GM21737 (cell line): ENCODE measurements at regions not wholly inside any gene's neighbourhood (a gene's known extent, or its start where the extent isn't known, plus 50 kb on each side); places are given as distances from the start of the nearest gene placed in this dataset.

Experiments used
- ATAC-seq: cut with Tn5 transposase; IDR thresholded peaks from one replicate; pipeline ENCODE4 v1.9.1; 2021; ENCODE audit warnings: mild to moderate bottlenecking, moderate library complexity; ENCODE audit not compliant: unreplicated experiment

DNA sequence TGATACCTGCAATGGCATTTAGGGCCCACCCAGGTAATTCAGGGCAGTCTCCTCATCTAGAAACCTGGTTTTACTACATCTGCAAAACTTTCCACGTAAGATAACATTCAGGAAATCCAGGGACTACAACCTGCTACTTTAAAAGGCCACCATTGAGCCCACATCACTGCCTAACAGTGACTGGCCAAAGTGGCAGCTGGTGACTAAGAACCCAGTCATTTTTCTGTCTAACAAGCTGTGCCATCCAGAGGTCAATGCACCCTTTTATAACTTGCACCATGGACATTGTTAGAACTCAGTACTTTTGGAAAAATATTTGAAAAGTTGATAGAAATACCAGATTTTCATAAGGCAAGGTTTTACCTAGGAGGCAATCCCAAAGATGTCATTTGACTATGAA is 492.4 kb downstream of the OTOL1 start:
- no peak for ATAC-seq

GRCh38 chr3:161990036-161990435 is 493.4 kb downstream of the OTOL1 start:
- ATAC-seq, result no peak

- ATAC-seq, result no peak
Measured at GRCh38 chr3:161991901-161992540, 495.4 kb downstream of the OTOL1 start.

DNA sequence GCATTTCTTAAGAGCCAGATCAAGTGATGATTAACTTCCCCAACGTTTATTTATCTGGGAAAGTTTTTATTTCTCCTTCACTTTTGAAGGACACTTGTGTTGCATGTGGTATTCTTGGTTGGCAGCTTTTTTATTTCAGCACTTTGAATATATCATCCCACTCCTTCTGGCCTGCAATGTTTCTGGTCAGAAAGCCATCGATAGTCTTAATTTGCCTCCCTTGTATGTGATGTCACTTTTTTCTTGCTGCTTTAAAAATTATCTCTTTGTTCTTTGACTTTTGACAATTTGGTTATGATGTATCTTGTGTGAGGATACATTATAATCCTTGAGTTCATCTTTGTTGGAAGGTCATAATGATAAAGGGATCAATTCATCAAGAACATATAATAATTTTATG is 503.2 kb downstream of the OTOL1 start:
- no peak for ATAC-seq

DNA sequence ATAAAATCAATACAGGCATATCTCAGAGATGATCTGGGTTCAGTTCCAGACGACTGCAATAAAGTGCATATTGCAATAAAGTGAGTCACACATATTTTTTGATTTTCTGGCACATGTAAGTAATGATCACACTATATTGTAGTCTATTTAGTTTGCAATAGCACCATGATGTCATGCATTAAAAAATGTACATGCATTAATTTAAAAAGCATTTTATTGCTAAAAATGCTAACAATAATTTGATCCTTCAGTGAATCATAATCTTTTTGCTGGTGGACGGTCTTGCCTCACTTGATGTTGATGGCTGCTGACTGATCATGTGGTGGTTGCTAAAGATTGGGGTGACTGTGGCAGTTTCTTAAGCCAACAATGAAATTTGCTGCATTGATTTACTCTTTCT is 511.1 kb downstream of the OTOL1 start:
- ATAC-seq, result no peak

DNA sequence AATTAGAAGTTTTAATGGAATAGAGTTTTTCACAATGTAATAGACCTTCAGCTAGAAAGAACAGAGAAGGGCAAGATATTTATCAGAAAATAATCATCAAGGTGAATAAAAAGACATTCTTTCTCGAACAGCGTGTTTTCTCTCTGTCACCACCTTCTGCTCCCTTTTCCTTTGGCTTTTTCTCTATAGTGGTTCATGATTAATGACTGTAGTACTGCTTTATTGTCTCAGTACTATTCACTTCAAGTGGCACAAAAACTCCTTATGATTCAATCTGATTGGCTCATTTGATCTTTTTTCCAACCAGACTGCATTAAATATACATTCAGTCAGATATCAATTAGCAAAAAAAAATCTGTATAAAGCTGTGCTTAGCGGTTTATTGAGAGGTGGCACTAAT is 516.0 kb downstream of the OTOL1 start:
- ATAC-seq, result no peak

- ATAC-seq, result no peak
Measured at GRCh38 chr3:162014284-162014683, 517.7 kb downstream of the OTOL1 start.

DNA sequence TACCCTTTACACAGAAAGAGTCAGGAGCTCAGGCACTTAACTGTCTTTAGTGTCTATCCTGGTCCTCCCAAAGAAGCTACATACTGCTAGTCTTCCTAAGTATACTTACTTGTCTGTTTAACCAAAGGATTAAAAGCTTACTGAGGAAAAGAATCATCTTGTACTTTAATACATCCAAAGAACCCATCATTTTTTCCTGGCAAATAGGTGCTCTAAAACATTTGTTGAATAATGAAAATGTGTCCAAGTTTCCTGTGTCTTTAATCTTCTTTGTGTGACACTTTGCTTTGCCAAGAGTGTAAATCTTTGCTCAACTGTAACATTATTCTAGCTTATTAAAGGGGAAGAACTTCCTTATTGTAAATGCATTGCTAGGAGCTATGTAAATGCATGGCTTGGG is 519.2 kb downstream of the OTOL1 start:
- ATAC-seq, result no peak

GRCh38 chr3:162019817-162020216 is 523.2 kb downstream of the OTOL1 start:
- no peak for ATAC-seq

DNA sequence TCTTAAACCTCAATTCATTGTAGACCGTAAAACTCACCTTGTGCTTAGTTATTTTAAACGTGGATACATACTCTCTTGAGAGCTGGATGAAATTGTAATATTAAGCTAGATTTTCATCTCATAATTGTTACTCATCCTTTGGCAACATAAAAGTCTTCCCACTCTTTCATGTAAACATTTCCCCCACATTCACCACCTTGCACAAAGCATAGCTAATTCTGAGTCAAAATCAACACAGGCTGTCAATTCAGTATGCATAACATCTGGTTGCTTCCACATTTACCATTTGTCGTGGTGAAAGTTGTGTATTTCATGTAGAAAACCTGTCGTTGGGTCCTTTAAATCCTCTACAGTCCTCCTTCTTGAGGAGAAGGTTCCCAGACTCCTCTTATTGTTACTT is 524.6 kb downstream of the OTOL1 start:
- ATAC-seq, result no peak

- ATAC-seq, result no peak
Measured at GRCh38 chr3:162022911-162023310, 526.3 kb downstream of the OTOL1 start.

DNA sequence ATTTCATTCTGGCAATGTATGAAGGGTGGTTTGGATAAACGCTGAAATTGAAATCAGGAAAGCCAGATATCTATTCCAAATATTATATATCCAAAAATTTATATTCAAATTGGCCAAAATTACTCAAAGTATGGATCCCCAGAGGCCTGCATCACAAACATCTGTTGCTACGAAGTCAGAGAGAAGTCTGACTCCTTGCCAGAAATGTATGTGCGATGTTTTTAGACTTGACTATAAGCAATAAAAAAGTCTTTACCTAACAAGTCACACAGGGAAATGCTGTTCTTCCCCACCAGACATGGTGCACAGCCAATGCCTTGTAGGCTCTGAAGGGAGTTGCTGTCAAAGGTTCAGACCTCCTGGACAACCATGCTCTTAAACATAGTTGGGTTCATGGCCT is 533.1 kb downstream of the OTOL1 start:
- no peak for ATAC-seq

DNA sequence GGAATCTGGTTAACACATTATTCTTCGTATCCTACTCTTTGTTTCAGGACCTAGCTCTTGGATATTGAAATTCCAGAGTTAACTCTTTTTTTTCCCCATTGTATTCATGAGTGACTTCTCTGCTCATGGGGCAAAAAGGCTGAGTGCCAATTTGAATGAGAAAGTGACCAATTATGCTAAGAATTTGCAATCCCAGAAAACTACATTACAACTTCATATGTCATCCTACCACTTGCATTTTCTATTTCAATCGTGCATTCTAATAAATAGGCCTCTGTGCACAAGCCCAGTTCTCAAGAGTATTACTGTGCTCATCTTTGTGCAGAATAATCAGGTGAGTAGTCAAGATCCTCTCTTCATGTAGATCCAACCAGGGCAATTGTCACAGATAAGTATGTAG is 537.8 kb downstream of the OTOL1 start:
- ATAC-seq, result no peak

- no peak for ATAC-seq
Measured at GRCh38 chr3:162041622-162042021, 545.0 kb downstream of the OTOL1 start.

- ATAC-seq, result no peak
Measured at GRCh38 chr3:162052636-162053035, 556.0 kb downstream of the OTOL1 start.

- ATAC-seq, result no peak
Measured at GRCh38 chr3:162072656-162073164, 576.1 kb downstream of the OTOL1 start.

DNA sequence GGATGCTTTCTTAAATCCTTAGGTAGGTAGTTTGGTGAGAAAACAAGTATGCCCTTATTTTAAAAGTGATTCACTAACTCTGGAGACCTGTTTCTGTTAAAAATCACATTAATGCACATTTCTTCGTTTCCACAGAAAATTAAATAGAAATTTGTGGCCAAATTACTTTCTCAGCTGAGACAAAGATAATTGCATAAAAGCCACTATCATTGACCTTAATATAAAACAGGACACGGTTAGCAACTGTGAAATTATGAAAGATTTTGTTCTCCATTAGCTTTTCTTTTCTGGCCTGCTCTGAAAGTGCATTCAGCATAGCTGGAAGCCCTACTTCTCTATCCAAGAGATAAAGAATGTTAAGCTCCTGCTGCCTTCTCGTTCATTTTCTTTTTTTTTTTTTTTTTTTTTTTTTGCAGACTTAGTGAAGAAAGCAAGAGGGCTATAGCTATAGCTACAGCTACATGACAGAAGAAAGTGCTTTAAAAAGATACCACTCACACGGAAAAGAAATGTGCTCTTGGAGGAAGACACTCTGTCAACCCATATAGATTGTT is 576.9 kb downstream of the OTOL1 start:
- ATAC-seq, result no peak

GRCh38 chr3:162077108-162077507 is 580.5 kb downstream of the OTOL1 start:
- ATAC-seq, result no peak

DNA sequence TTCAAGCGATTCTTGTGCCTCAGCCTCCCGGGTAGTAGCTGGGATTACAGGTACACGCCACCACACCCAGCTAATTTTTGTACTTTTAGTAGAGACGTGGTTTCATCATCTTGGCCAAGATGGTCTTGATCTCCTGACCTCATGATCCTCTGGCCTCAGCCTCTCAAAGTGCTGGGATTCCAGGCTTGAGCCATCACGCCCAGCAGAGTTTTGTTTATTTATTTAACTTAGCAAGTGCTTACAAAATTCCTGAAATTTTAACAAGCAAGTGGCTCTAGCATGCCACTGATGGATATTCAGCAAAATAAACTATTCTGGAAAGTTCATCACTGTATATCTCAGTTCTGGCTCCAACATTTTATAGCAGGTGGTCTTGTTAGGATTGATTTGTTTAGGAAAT is 585.9 kb downstream of the OTOL1 start:
- ATAC-seq, result no peak

- ATAC-seq, result no peak
Measured at GRCh38 chr3:162087361-162087760, 590.8 kb downstream of the OTOL1 start.

DNA sequence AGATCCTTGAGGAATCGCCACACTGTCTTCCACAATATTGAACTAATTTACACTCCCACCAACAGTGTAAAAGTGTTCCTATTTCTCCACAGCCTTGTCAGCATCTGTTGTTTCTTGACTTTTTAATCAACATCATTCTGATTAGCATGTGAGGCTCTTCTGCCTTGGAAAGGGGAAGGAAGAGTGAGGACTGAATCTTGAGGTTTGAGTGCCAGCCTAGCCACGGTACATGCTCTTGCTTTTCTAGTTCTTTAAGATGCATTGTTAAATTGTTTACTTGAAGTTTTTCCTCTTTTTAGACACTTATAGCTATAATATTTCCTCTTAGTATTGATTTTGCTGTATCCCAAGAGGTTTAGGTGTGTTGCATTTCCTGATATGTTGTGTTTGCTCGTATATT is 596.1 kb downstream of the OTOL1 start:
- no peak for ATAC-seq

DNA sequence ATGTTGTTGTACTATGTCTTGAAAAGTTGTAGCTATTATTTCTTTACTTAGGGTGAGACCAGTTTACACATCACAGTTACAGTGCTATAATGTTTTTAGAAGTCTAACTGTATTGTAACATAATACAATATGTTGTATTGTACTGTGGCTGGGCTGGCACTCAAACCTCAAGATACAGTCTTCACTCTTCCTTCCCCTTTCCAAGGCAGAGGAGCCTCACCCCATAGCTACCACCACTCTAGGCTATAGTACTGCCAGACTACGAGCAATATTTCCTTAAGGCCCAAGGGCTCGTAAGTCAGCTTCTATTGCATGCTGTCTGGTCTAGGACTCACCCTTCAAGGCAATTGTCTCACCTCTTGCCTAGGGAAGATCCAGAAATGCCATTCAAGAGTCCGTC is 597.7 kb downstream of the OTOL1 start:
- no peak for ATAC-seq

GRCh38 chr3:162096874-162097273 is 600.3 kb downstream of the OTOL1 start:
- no peak for ATAC-seq
